GM21786 (cell line): ENCODE measurements at regions not wholly inside any gene's neighbourhood (a gene's known extent, or its start where the extent isn't known, plus 50 kb on each side); places are given as distances from the start of the nearest gene placed in this dataset.

Experiments used
- ATAC-seq: cut with Tn5 transposase; IDR thresholded peaks from one replicate; pipeline ENCODE4 v1.9.1; 2021; ENCODE audit not compliant: unreplicated experiment

DNA sequence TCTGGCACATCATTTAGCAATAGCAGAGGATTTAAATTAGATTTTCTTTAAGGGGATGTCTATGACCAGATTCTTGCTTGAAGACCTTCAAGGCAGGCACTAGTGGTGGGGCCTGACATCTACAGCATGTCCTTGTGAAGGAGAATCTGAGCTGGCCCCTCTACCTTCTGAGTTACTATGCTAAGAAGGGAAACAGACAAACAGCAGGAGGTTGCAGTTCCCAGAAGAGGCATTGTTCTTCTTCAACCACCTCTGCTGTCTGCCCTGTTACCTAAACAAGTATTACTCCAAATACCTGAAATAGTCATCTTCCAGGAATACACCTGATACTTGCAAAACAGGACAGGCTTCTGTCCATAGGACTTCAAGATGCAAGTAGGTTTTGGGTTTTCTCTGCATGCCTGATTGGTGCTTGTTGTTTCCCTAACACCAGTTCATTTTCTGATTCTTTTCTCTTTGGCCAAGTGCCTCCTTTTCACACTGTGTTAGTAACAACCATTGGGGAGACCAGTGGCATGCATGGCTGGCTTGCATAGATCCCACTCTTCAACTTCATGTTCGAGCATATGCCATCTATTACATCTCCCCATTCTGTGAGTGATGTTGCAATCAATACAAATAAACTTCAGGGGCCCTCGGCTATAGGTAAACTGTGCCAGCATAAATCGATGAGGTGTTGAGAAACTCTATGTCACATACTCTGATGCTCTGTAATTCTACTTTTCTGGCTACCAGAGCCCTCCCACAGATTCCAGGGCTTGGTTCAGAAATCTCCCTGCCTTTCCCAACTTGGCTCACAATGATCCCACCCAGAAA, 93.0 kb upstream of the DUSP10 start:
- ATAC-seq: no peak

DNA sequence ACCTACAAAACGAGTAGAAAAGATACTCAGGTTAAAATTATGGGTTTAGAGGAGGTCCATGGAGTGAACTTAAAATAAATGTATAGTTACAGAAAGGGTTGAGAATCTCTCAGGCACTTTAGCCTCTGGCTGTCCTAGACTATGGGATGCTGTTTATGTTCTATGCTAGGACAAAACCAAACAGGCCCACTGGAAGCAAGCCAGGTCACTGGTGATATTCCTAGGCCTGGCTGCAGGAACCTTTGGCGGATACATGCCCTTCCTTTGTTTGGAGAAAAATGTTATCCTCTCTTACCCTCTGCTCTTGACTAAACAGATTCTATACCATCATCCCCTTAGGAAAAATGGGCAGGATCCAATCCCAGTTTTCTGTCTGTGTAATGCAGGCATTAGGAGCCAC, 90.7 kb upstream of the DUSP10 start:
- ATAC-seq: no peak

DNA sequence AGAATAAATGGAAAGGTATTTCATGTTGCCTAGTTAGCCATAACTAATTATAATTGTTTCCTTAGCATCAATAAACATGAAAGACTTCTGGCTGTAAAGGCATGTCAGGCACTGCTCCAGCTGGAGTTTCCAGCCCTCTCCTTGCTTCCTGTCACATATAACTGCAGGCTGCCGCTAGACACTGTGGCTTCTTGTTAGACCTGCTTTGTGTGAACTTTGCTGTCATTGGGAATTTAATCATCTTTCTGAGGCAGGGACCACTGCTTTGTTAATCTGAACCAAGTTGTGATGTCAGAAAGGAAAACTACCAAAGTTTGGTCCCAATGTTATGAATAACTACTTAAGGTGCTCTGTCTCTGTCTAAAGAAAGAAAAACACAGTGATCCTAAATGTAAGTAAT, 90.3 kb upstream of the DUSP10 start:
- ATAC-seq: no peak

DNA sequence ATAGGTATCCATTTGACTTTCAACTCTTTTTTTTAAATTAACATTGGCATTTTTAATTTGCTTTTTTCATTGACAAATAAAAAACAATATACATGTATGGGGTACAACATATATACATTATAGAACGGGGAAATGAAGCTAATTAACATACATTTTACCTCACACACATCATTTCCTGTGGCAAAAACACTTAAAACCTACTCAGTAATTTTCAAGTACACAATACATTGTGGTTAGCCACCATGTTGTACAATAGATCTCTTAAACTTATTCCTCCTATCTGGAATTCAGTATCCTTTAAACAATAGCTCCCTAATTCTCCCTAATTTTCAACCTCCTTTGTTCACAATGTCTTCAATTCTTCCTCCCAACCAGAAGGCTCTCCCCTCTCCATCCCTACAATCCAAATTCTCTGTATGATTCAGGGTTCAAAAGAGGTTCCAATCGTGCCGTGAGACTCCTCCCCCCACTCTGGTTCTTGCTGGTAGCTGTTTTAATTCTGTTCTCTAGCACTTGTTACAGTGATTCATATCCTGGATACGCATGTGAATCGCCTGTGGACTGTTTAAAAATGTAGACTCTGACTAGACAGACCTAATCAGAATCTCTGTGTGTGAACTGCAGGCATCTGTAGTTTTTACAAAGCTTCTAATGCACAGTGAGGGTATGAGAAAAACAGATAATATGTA, 87.6 kb upstream of the DUSP10 start:
- no peak for ATAC-seq

DNA sequence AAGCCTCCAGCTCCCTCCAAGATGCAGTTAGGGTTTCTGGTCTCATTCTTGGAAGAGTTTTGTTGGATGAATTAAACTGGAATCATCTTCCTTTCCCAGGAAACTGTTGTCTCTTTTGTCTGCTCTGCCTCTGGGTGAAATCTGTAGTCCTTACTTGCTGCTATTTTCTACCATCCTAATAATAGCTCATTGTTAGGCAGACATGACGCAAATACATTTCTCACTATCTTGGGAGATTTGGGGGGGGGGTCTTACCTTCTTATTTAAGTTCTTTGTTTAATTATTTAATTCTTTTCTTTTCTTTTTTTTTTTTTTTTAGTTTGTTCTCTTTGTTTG, 85.4 kb upstream of the DUSP10 start:
- ATAC-seq: no peak

DNA sequence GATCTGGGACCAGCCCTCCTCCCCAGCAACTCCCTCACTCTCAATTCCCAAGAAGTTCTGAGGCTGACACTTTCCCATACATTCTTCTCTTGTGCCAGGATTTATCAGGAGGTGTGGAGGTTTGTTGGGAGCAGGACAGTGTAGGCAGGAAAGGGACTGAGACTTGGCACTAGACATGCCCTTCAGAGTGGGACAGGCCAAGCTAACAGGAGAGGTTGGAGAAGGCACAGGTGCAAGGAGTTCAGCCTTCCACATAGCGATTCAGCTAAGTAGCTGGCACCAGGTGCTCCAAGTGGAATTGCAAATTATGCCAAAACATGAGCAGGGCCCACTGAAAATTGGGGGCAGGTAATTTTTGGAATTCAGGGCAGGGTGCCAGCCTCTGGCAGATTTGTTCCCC, 83.0 kb upstream of the DUSP10 start:
- ATAC-seq: no peak

DNA sequence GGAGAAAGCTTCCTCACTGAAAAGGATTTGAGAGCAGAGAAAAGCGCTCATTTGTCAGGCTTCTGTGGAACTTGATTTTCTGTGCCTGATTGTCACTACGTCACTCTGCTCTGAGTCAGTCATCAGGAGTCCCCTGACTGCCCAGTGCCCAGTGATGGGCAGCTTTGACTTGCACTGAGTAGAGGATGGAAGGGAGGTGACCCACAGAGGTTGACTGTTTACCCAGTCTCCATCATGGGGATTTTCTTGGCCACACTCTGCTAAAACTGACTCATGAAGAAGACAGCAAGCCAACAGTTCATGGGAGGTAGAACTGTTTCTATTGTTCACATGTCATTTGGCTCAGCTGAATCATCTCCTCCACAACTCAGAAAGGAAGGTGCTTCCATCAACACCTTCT, 82.1 kb upstream of the DUSP10 start:
- peak; percentile 69 for ATAC-seq

DNA sequence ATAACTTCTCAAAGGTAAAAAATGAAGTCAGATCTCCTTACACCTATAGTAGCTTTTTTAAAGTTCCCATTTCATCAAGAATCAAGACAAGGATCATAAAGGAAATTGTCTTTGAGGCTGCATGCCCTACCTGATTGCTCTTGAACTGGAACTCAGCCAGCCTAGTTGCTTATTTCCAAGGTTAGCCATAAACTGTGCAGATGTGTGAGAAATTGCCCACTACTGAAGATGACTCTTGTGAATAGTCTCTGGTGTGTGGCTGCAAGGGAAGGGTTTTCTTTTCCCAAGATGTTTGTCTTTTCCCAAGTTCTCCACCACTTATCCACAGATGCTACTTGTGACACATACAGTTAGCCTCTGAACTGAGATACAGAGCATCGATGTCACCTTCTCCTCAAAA, 81.7 kb upstream of the DUSP10 start:
- peak; percentile 22 for ATAC-seq

DNA sequence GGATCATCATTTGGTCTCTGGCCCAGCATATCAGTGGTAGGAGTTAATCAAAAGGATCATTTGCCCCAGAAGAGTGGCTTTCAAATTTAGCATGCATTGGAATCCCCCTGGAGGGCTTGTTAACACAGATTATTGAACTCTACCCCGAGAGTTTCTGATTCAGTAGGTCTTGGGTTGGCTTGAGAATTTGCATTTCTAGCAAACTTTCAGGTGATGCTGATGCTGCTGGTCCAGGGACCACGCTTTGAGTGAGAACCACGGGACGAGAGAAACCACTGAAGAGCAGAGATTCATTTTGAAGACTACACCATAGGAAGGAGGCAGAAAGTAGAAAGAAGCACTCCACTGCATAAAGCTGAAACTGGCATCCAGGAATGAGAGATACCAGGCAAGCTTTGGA, 81.3 kb upstream of the DUSP10 start:
- peak; percentile 64 for ATAC-seq

DNA sequence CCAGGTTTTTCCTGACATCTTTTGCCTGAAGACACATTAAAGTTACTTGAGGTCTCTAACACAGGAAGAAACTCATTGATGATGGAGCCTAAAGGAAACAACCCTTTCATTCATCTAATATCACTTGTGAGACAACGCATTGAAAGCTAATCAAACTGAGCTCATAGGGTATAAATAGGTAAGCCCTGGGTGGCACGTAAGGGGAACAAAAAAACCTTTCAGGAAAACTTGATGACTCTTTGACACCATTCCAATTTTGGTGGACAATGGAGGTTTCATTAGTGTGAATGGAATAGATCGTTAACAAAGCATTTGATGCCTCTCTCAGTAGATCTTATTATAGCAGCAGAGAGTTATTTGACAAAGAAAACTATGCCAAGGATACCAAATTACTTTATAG, 80.7 kb upstream of the DUSP10 start:
- ATAC-seq: no peak

DNA sequence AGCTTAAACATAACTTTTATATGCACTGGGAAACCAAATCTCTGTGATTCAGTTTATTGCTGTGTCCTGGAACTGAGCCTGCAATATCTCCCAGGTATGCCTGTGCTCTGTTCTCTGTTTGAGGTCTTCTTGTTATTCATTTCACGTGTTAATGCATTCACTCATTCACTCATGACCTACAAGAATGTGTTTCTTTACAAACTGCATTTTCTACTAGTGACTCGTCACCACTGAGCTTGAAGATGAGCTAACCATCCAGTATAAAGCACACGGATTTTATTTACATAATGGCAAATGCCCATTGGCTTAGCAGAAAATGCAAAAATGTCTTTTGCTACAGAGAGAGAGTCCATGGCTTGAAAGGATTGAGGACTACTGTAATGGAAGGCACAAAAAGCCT, 75.0 kb upstream of the DUSP10 start:
- no peak for ATAC-seq

DNA sequence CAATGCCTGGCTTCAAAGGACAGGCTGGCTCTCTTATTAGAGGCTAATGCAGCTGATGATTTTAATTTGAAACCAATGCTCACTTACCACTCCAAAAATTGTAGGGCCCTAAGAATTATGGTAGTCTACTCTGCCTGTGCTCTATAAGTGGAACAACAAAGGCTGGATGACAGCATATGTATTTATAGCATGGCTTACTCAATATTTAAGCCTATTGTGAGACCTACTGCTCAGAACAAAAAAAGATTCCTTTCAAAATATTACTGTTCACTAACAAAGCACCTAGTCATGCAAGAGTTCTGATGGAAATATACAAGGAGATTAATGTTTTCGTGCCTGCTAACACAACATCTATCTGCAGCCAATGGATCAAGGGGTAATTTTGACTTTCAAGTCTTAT, 73.8 kb upstream of the DUSP10 start:
- ATAC-seq: no peak

DNA sequence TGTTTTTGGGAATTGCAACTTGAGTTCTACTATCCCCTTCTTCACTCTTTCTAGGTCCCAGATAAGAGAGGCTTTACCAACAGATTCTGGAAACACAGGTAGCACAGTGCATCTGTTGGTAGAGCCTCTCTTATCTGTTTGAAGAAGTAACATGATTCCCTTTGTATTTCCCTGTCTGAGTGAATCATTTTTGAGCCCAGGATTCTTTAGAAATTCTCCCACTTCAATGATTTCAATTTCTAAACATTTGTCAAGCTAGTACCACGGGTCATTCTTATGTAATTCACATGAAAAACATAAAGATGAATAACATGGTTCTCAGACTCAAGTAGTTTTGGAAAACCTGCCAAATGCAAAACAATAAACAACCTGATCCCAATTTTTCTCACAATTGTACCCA, 72.0 kb upstream of the DUSP10 start:
- ATAC-seq: no peak

DNA sequence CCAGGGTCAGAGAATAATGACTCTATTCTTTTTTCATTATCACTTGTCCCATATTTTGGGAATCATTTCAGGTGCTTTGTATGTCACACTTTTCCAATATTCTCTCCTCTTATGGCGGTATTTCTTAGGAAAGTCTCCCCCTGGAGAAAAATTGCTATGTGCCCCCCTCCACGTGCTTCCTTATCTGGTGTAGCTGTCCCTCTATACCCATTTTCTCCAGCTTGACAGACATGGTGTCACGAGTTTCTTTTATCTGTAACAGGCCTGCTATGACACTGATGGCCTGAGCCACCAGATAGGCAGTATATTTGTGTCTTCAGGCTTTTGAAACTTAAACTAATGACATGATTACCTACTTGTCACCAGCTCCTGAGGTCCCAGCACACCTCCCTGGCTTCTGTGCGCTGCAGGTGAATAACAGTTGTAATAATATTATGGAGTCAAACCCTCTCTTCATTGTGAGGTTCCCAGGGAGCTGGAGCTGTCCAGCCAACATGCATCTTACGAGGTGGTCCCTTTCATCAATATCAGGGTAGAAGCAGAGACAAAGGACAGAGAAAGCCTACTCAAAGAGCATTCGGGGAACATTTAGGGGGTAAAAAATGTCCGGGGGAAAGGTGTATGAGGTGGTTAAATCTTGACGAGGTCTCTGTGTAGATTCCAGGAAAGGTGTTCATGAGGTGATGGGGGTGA, 71.2 kb upstream of the DUSP10 start:
- no peak for ATAC-seq

DNA sequence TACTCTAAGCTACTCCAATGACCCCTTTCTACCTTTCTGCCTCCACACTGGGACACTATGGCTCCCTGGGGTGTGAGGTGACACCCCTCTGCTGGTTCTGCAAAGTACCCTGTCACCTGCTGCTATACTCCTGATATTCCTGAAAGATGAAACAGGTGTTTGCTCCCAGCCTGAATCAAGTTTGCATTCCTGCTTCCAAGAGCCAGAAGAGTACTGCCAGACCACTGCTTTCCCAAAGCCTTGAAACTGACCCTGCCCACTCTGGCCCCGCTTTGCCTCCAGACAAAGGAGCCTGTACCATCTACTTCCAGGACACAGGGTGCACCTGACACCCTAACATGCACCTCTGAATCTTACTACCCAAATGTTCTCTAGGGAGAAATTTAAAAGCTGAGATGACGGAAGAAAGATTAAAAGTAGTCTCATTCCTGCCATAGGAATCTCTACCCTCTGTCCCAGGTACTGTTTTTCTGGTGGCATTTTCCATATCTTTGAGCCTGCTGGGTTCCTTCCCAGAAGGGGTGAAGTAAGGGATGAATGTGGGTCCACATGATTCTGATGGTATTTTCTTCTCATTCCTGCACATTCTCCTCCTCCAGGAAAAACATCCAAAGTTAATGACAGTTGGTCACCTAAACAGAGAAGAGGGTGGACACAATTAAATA, 70.3 kb upstream of the DUSP10 start:
- no peak for ATAC-seq

DNA sequence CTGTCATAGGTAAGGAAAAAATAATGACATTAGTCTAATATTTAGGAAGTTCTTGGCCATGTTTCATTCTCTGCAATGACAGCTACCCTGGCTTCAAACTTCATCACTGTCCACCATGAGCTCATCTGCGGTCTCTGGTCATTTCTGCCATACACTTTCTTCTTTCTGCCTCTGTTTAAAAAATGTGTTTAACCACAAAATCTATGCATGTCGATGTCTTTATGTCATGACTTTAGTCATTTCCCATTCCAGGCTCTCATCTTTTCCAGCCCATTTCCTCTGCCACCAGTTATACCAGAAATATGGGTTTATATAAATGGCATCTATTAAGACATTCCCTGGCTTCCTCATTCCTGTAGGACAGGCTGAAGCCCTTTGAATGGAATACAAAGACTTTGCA, 68.5 kb upstream of the DUSP10 start:
- ATAC-seq: no peak

DNA sequence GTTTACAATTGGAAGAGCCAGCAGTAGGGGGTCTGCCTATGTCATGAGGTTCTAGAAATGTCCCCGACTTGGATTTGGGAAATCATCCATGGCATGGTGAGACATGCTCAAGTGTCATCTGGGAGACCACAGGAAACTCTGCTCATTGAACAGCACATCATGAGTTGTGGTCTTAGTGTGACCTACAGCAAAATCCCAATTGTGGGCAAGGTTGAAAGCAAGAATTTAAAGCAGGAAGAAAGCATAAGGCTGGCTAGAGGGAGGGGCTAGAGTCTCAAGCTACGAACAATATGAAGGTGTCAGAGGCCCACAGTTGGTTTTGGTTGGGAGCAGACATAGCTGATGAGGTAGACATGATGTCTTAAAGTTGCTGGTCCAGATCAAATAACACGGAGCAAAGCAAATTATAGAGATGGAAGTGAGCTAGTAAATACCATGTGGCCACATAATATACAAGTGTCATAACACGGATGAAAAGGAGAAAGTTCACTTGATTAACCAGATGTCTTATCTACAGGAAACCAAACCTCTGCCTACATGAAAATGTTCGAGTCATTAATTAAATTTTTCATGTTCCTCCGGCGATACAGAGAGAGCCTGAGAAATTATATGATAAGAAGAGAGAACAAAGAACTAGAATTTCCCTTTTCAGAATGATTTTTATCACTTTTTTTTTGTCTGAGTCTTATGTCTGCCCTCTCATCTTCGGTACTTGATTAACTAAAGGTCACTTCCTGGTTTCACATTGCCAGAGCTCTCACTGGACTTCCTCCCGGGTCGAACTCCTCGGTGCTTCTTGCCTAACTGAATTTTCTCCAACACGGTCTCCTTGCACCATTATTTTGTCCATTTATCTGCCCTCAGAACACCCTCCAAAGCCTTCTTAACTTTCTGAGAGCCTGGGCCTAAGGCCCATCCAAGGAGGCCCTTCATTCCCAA, 67.5 kb upstream of the DUSP10 start:
- ATAC-seq: peak; percentile 48

DNA sequence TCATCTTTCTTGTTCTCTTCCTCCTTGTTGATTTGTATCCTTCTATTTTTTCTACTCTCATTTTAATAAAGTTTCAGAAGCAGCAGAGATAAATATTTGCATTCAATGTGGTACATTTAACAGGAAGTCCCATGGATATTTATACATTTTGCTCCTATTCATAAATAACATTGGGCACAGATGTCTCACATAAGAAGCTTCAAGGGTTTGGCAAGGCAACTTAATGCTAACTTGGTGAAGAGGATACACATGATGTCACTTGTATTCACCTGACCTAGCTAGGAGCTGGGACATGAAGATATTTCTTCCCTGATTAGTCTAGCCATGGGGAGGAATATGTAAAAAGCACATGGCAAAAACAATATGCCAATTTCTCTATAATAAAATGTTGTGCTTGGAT, 65.1 kb upstream of the DUSP10 start:
- ATAC-seq: no peak

DNA sequence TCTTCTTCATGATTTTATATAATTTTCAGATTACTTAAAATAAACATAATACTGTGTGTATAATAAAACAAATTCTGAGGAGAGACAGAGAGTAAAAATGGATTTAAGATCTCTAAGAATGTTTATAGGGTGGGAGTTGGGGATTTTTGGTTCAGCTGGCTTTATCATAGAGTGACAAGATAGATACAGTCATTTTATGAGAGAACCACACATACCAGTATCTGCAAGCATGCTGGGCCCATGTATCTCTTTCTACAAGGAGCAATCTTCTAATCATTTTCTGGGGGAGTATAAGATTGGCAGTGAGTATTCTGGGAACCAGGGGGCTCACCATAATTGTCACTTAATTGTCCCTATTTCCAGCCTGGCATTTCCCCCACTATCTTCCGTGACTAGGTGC, 64.3 kb upstream of the DUSP10 start:
- no peak for ATAC-seq

DNA sequence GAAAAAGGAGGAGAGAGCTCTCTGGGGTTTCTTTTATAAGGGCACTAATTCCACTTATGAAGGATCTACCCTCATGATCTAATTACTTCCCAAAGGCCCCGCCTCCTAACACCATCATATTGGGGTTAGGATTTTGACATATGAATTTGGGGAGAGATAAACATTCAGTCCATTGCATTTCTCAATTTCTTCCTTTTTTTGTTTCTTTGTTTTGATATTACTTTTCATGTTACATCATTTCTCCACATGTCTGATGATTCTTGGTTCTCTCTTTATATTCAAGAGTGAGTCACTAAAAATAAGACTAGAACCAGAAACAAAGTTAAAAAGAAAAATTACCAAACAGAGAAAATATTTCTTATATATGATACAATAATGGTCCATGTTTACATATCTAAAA, 63.2 kb upstream of the DUSP10 start:
- ATAC-seq: no peak

DNA sequence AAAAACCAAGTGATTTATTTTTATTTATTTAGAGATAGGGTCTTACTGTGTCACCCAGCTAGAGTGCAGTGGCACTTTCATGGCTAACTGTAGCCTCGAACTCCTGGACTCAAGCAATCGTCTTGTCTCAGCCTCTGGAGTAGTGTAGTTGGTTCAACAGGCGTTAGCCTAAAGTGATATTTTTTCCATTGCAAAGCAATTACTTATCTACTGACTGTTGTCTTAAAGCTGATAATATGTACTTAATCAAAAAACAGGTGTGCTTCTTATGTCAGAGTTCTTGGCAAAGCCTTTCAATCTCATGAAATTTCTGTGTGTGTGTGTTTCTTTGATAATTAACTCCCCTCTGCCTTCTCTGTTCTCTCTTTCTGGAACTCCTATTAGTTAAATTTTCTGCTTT, 62.4 kb upstream of the DUSP10 start:
- ATAC-seq: no peak
